ENCODE measurements at regions not wholly inside any gene's neighbourhood (a gene's known extent, or its start where the extent isn't known, plus 50 kb on each side); places are given as distances from the start of the nearest gene placed in this dataset.

DNA sequence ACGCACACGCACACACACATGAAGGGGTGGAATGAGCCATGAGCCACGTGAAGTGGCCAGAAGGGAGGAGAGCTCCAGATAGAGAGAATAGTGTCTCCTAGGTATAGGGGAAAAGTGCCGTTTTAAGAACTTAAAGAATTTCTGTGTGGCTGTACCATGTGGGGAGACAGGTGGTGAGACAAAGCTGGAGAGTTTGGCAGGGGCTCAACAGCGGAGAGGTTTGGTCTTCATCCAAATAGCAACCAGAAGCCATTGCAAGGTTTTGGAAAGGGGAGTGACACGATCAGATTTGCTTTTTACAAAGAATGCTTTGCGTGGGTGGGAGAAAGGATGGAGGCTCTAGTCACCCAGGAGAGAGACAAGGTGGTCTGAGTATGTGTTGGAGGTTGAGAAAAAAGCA is 146.0 kb downstream of the IL20RB start:
- TF ChIP-seq, protein P1, sequence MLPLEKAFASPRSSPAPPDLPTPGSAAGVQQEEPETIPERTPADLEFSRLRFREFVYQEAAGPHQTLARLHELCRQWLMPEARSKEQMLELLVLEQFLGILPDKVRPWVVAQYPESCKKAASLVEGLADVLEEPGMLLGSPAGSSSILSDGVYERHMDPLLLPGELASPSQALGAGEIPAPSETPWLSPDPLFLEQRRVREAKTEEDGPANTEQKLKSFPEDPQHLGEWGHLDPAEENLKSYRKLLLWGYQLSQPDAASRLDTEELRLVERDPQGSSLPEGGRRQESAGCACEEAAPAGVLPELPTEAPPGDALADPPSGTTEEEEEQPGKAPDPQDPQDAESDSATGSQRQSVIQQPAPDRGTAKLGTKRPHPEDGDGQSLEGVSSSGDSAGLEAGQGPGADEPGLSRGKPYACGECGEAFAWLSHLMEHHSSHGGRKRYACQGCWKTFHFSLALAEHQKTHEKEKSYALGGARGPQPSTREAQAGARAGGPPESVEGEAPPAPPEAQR (CRISPR knock-in tag; IDR thresholded peaks at IDR 0.05), result no peak
- TF ChIP-seq, protein P2, sequence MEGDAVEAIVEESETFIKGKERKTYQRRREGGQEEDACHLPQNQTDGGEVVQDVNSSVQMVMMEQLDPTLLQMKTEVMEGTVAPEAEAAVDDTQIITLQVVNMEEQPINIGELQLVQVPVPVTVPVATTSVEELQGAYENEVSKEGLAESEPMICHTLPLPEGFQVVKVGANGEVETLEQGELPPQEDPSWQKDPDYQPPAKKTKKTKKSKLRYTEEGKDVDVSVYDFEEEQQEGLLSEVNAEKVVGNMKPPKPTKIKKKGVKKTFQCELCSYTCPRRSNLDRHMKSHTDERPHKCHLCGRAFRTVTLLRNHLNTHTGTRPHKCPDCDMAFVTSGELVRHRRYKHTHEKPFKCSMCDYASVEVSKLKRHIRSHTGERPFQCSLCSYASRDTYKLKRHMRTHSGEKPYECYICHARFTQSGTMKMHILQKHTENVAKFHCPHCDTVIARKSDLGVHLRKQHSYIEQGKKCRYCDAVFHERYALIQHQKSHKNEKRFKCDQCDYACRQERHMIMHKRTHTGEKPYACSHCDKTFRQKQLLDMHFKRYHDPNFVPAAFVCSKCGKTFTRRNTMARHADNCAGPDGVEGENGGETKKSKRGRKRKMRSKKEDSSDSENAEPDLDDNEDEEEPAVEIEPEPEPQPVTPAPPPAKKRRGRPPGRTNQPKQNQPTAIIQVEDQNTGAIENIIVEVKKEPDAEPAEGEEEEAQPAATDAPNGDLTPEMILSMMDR (IDR thresholded peaks at IDR 0.05), result no peak
- TF ChIP-seq TEAD1 (CRISPR knock-in tag; IDR thresholded peaks at IDR 0.05) (no peak), JUN (CRISPR knock-in tag; IDR thresholded peaks at IDR 0.05) (no peak), ZNF532 (CRISPR knock-in tag; IDR thresholded peaks at IDR 0.05; ENCODE audit: borderline replicate concordance) (no peak), FOXP4 (CRISPR knock-in tag; IDR thresholded peaks at IDR 0.05) (no peak)
- TF ChIP-seq, protein P3, sequence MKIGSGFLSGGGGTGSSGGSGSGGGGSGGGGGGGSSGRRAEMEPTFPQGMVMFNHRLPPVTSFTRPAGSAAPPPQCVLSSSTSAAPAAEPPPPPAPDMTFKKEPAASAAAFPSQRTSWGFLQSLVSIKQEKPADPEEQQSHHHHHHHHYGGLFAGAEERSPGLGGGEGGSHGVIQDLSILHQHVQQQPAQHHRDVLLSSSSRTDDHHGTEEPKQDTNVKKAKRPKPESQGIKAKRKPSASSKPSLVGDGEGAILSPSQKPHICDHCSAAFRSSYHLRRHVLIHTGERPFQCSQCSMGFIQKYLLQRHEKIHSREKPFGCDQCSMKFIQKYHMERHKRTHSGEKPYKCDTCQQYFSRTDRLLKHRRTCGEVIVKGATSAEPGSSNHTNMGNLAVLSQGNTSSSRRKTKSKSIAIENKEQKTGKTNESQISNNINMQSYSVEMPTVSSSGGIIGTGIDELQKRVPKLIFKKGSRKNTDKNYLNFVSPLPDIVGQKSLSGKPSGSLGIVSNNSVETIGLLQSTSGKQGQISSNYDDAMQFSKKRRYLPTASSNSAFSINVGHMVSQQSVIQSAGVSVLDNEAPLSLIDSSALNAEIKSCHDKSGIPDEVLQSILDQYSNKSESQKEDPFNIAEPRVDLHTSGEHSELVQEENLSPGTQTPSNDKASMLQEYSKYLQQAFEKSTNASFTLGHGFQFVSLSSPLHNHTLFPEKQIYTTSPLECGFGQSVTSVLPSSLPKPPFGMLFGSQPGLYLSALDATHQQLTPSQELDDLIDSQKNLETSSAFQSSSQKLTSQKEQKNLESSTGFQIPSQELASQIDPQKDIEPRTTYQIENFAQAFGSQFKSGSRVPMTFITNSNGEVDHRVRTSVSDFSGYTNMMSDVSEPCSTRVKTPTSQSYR (CRISPR knock-in tag; IDR thresholded peaks at IDR 0.05), result no peak
- TF ChIP-seq, protein P4, sequence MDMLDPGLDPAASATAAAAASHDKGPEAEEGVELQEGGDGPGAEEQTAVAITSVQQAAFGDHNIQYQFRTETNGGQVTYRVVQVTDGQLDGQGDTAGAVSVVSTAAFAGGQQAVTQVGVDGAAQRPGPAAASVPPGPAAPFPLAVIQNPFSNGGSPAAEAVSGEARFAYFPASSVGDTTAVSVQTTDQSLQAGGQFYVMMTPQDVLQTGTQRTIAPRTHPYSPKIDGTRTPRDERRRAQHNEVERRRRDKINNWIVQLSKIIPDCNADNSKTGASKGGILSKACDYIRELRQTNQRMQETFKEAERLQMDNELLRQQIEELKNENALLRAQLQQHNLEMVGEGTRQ (CRISPR knock-in tag; IDR thresholded peaks at IDR 0.05), result no peak

Measured in WTC11 (cell line).